Fibroblast of the conjunctiva (primary cell): ENCODE measurements at regions not wholly inside any gene's neighbourhood (a gene's known extent, or its start where the extent isn't known, plus 50 kb on each side); places are given as distances from the start of the nearest gene placed in this dataset.
A peak's percentile ranks its signal among the peaks of the same experiment; 100 is the strongest.
"Not testable (repeated sequence)": the region's sequence is repeated elsewhere in the genome, so short reads cannot be mapped to it uniquely, and the experiment has no call there.

Source experiments
- DNase-seq: peaks from one replicate; pipeline ENCODE4 v3.0.0-alpha.2; 2010; ENCODE audit warnings: low read depth

GRCh38 chr6:154637392-154637791 is 95.8 kb upstream of the SCAF8 start:
- DNase-seq = no peak

GRCh38 chr6:154638369-154638768 is 94.8 kb upstream of the SCAF8 start:
- DNase-seq = no peak

GRCh38 chr6:154639196-154639595 is 94.0 kb upstream of the SCAF8 start:
- not testable (repeated sequence) for DNase-seq

GRCh38 chr6:154648188-154648887 is 84.9 kb upstream of the SCAF8 start:
- DNase-seq = no peak

GRCh38 chr6:154648888-154649205 is 84.4 kb upstream of the SCAF8 start:
- DNase-seq = no peak

- no peak for DNase-seq
These were observed 83.5 kb upstream of the SCAF8 start for GRCh38 chr6:154649721-154650120.

- no peak for DNase-seq
These were observed 82.9 kb upstream of the SCAF8 start for GRCh38 chr6:154650351-154650750.

GRCh38 chr6:154651656-154652055 is 81.6 kb upstream of the SCAF8 start:
- DNase-seq = no peak

- DNase-seq = peak; percentile 6
These were observed 79.8 kb upstream of the SCAF8 start for GRCh38 chr6:154653385-154653784.

GRCh38 chr6:154653853-154654252 is 79.4 kb upstream of the SCAF8 start:
- peak; percentile 60 for DNase-seq

GRCh38 chr6:154656660-154657059 is 76.6 kb upstream of the SCAF8 start:
- no peak for DNase-seq

GRCh38 chr6:154661768-154662167 is 71.4 kb upstream of the SCAF8 start:
- no peak for DNase-seq

- DNase-seq = no peak
These were observed 68.9 kb upstream of the SCAF8 start for GRCh38 chr6:154664287-154664686.

- no peak for DNase-seq
These were observed 65.1 kb upstream of the SCAF8 start for GRCh38 chr6:154668156-154668555.

GRCh38 chr6:154672086-154672485 is 61.1 kb upstream of the SCAF8 start:
- no peak for DNase-seq

GRCh38 chr6:154673919-154674318 is 59.3 kb upstream of the SCAF8 start:
- no peak for DNase-seq

- peak; percentile 95 for DNase-seq
These were observed 57.6 kb upstream of the SCAF8 start for GRCh38 chr6:154675602-154676088.

- no peak for DNase-seq
These were observed 50.5 kb upstream of the SCAF8 start for GRCh38 chr6:154682633-154683125.
